CD4-positive, CD25-positive, alpha-beta regulatory T cell (primary cell): ENCODE measurements at regions not wholly inside any gene's neighbourhood (a gene's known extent, or its start where the extent isn't known, plus 50 kb on each side); places are given as distances from the start of the nearest gene placed in this dataset.

Experiments
- ATAC-seq, 2 donors: fragments of 150-1000 bp; cut with Tn5 transposase; one replicate each; pipeline ENCODE4 v1.10.0; 2021; ENCODE audit warnings: low read depth in 2 of 2, moderate number of reproducible peaks in 2 of 2, moderate library complexity in 1 of 2
- DNase-seq, 3 donors: peaks; one replicate each; pipeline versions ENCODE4 v3.0.0 to v3.0.0-alpha.2; 2012 to 2022; ENCODE audit warnings: mixed read lengths in 1 of 3
- H3K27ac ChIP-seq: one replicate; pipeline ENCODE4 v1.7.0; 2013; ENCODE audit warnings: mild to moderate bottlenecking, low read length; ENCODE audit not compliant: insufficient read depth, poor library complexity, severe bottlenecking
- H3K27me3 ChIP-seq: one replicate; pipeline ENCODE4 v1.7.0; 2013; ENCODE audit warnings: low read length; ENCODE audit not compliant: control insufficient read depth, insufficient read depth
- H3K36me3 ChIP-seq: one replicate; pipeline ENCODE4 v1.7.0; 2013; ENCODE audit warnings: mild to moderate bottlenecking, low read length, moderate library complexity; ENCODE audit not compliant: control insufficient read depth, insufficient read depth
- H3K4me1 ChIP-seq: 2 replicates; pipeline ENCODE4 v1.7.0; 2013; ENCODE audit warnings: mild to moderate bottlenecking, low read length; ENCODE audit not compliant: insufficient read depth, control insufficient read depth, poor library complexity, severe bottlenecking
- H3K4me3 ChIP-seq: one replicate; pipeline ENCODE4 v1.7.0; 2013; ENCODE audit warnings: low read depth, mild to moderate bottlenecking, low read length, moderate library complexity
- H3K9me3 ChIP-seq, 2 experiments: 1 replicate in 1 of 2; 2 replicates in 1 of 2; pipeline ENCODE4 v1.7.0; 2013; ENCODE audit warnings: low read length in 2 of 2, mild to moderate bottlenecking in 1 of 2, moderate library complexity in 1 of 2; ENCODE audit not compliant: control insufficient read depth in 2 of 2
- H3K27ac Mint-ChIP-seq, 3 donors: one replicate each; pipeline ENCODE4 v1.8.0; 2020 to 2022; ENCODE audit warnings: mild to moderate bottlenecking in 3 of 3, mixed read lengths in 3 of 3, moderate library complexity in 2 of 3
- H3K27me3 Mint-ChIP-seq: one replicate; pipeline ENCODE4 v1.8.0; 2022; ENCODE audit warnings: mild to moderate bottlenecking, mixed read lengths
- H3K36me3 Mint-ChIP-seq: one replicate; pipeline ENCODE4 v1.8.0; 2020; ENCODE audit warnings: mixed read lengths
- H3K4me1 Mint-ChIP-seq, 4 donors: one replicate each; pipeline ENCODE4 v1.8.0; 2020 to 2022; ENCODE audit warnings: mixed read lengths in 4 of 4, mild to moderate bottlenecking in 1 of 4
- H3K4me3 Mint-ChIP-seq, 4 donors: one replicate each; pipeline ENCODE4 v1.8.0; 2020 to 2022; ENCODE audit warnings: mild to moderate bottlenecking in 4 of 4, mixed read lengths in 4 of 4, moderate library complexity in 3 of 4
- H3K9me3 Mint-ChIP-seq, 7 donors: one replicate each; pipeline ENCODE4 v1.8.0; 2020 to 2022; ENCODE audit warnings: mixed read lengths in 7 of 7, mild to moderate bottlenecking in 3 of 7, moderate library complexity in 2 of 7

- no peak overlapping the region for H3K4me3 ChIP-seq
- peaks cover 3% of the 10 kb centered on the region for H3K27me3 ChIP-seq
- no peaks in the 10 kb centered on the region for H3K36me3 ChIP-seq
- Mint-ChIP-seq H3K4me1 (no peaks in the 10 kb centered on the region), H3K36me3 (no peaks in the 10 kb centered on the region), H3K9me3 (peaks cover 0 to 2% (median 0%) of the 10 kb centered on the region in 7 donors), H3K27ac (no peak overlapping the region), H3K27me3 (peaks cover 37% of the 10 kb centered on the region), H3K4me3 (no peak overlapping the region)
- no peaks in the 10 kb centered on the region for H3K4me1 ChIP-seq
- ATAC-seq (no peak), DNase-seq (no peak)
- no peaks in the 10 kb centered on the region for H3K9me3 ChIP-seq
- no peak overlapping the region for H3K27ac ChIP-seq
These were observed 133.9 kb upstream of the UBASH3B start for GRCh38 chr11:122521626-122522025.

- Histone ChIP-seq H3K36me3 (no peaks in the 10 kb centered on the region), H3K4me3 (no peak overlapping the region), H3K27me3 (peaks cover 7% of the 10 kb centered on the region), H3K27ac (no peak overlapping the region), H3K4me1 (no peaks in the 10 kb centered on the region), H3K9me3 (no peaks in the 10 kb centered on the region)
- DNase-seq (no peak), ATAC-seq (no peak)
- no peaks in the 10 kb centered on the region for H3K9me3 Mint-ChIP-seq
- no peaks in the 10 kb centered on the region for H3K36me3 Mint-ChIP-seq
- H3K4me3 Mint-ChIP-seq, result no peak overlapping the region
- no peaks in the 10 kb centered on the region for H3K4me1 Mint-ChIP-seq
- H3K27ac Mint-ChIP-seq, result no peak overlapping the region
- H3K27me3 Mint-ChIP-seq, result peaks cover 18% of the 10 kb centered on the region
These were observed 137.8 kb upstream of the UBASH3B start for GRCh38 chr11:122517403-122518379.

GRCh38 chr11:122516686-122517085 lies 138.8 kb upstream of the UBASH3B start:
- Histone ChIP-seq H3K4me1 (no peaks in the 10 kb centered on the region), H3K4me3 (no peak overlapping the region), H3K9me3 (no peaks in the 10 kb centered on the region), H3K36me3 (no peaks in the 10 kb centered on the region), H3K27me3 (peaks cover 7% of the 10 kb centered on the region), H3K27ac (no peak overlapping the region)
- H3K4me3 Mint-ChIP-seq, result no peak overlapping the region
- peaks cover 12% of the 10 kb centered on the region for H3K27me3 Mint-ChIP-seq
- H3K4me1 Mint-ChIP-seq, result no peaks in the 10 kb centered on the region
- H3K27ac Mint-ChIP-seq, result no peak overlapping the region
- ATAC-seq (no peak), DNase-seq (no peak)
- H3K36me3 Mint-ChIP-seq, result no peaks in the 10 kb centered on the region
- no peaks in the 10 kb centered on the region for H3K9me3 Mint-ChIP-seq

- H3K9me3 Mint-ChIP-seq, result no peaks in the 10 kb centered on the region
- no peak overlapping the region for H3K27ac Mint-ChIP-seq
- no peaks in the 10 kb centered on the region for H3K36me3 ChIP-seq
- ATAC-seq, result no peak
- H3K36me3 Mint-ChIP-seq, result no peaks in the 10 kb centered on the region
- H3K9me3 ChIP-seq, result no peaks in the 10 kb centered on the region
- peaks cover 4% of the 10 kb centered on the region for H3K27me3 Mint-ChIP-seq
- peaks cover 7% of the 10 kb centered on the region for H3K27me3 ChIP-seq
- H3K4me3 ChIP-seq, result no peak overlapping the region
- H3K27ac ChIP-seq, result no peak overlapping the region
- H3K4me1 ChIP-seq, result no peaks in the 10 kb centered on the region
- DNase-seq, result no peak
- H3K4me3 Mint-ChIP-seq, result no peak overlapping the region
- H3K4me1 Mint-ChIP-seq, result no peaks in the 10 kb centered on the region
These were observed 141.5 kb upstream of the UBASH3B start for GRCh38 chr11:122513997-122514396.

GRCh38 chr11:122513328-122513727 lies 142.2 kb upstream of the UBASH3B start:
- Histone ChIP-seq H3K27me3 (peaks cover 7% of the 10 kb centered on the region), H3K4me1 (no peaks in the 10 kb centered on the region), H3K4me3 (no peak overlapping the region), H3K27ac (no peak overlapping the region), H3K9me3 (no peaks in the 10 kb centered on the region), H3K36me3 (no peaks in the 10 kb centered on the region)
- no peaks in the 10 kb centered on the region for H3K27me3 Mint-ChIP-seq
- no peaks in the 10 kb centered on the region for H3K9me3 Mint-ChIP-seq
- H3K27ac Mint-ChIP-seq, result no peak overlapping the region
- no peak for ATAC-seq
- H3K36me3 Mint-ChIP-seq, result no peaks in the 10 kb centered on the region
- no peak for DNase-seq
- no peak overlapping the region for H3K4me3 Mint-ChIP-seq
- H3K4me1 Mint-ChIP-seq, result no peaks in the 10 kb centered on the region

GRCh38 chr11:122512688-122513087 lies 142.8 kb upstream of the UBASH3B start:
- H3K4me1 ChIP-seq, result no peaks in the 10 kb centered on the region
- Mint-ChIP-seq H3K4me1 (no peaks in the 10 kb centered on the region), H3K27me3 (peaks cover under 1% of the 10 kb centered on the region), H3K9me3 (no peaks in the 10 kb centered on the region), H3K4me3 (no peak overlapping the region), H3K36me3 (no peaks in the 10 kb centered on the region), H3K27ac (no peak overlapping the region)
- no peak overlapping the region for H3K4me3 ChIP-seq
- H3K36me3 ChIP-seq, result no peaks in the 10 kb centered on the region
- peaks cover 7% of the 10 kb centered on the region for H3K27me3 ChIP-seq
- no peak overlapping the region for H3K27ac ChIP-seq
- ATAC-seq (no peak), DNase-seq (no peak)
- H3K9me3 ChIP-seq, result no peaks in the 10 kb centered on the region

GRCh38 chr11:122509899-122510298 lies 145.6 kb upstream of the UBASH3B start:
- Mint-ChIP-seq H3K36me3 (no peaks in the 10 kb centered on the region), H3K27ac (no peak overlapping the region), H3K4me3 (no peak overlapping the region), H3K4me1 (peaks cover 0 to 3% (median 0%) of the 10 kb centered on the region in 4 donors), H3K27me3 (peaks cover 24% of the 10 kb centered on the region), H3K9me3 (peaks cover 0 to 2% (median 0%) of the 10 kb centered on the region in 7 donors)
- H3K36me3 ChIP-seq, result no peaks in the 10 kb centered on the region
- no peaks in the 10 kb centered on the region for H3K4me1 ChIP-seq
- H3K4me3 ChIP-seq, result no peak overlapping the region
- H3K27me3 ChIP-seq, result peaks cover 13% of the 10 kb centered on the region
- ATAC-seq (no peak), DNase-seq (no peak)
- no peak overlapping the region for H3K27ac ChIP-seq
- no peaks in the 10 kb centered on the region for H3K9me3 ChIP-seq

GRCh38 chr11:122509091-122509490 lies 146.4 kb upstream of the UBASH3B start:
- Histone ChIP-seq H3K4me1 (no peaks in the 10 kb centered on the region), H3K27ac (no peak overlapping the region), H3K9me3 (no peaks in the 10 kb centered on the region), H3K4me3 (no peak overlapping the region), H3K36me3 (no peaks in the 10 kb centered on the region), H3K27me3 (peaks cover 9% of the 10 kb centered on the region)
- Mint-ChIP-seq H3K4me3 (no peak overlapping the region), H3K9me3 (peaks cover 0 to 2% (median 0%) of the 10 kb centered on the region in 7 donors), H3K4me1 (peaks cover 0 to 3% (median 0%) of the 10 kb centered on the region in 4 donors), H3K27ac (no peak overlapping the region), H3K27me3 (peaks cover 28% of the 10 kb centered on the region), H3K36me3 (no peaks in the 10 kb centered on the region)
- DNase-seq, result no peak
- no peak for ATAC-seq
